ENCODE measurements at regions not wholly inside any gene's neighbourhood (a gene's known extent, or its start where the extent isn't known, plus 50 kb on each side); places are given as distances from the start of the nearest gene placed in this dataset.

DNA sequence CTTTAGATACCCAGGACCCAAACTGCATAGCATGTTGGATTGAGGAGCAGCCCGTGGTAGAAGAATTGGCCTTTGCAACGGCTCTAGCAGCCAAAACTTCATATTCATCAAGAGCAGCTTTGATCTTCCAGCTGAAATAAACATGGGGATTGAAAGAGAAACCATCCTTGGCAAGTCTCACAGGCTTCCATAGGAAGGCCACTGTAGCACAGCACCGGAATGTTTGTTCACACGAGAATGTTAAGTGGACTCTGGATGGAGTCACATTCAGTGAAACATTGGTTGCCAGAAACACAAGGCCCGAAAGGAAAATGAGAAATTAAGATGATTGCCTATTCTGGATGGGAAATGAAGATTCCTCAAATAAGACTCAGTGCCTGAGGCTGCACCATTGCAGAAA is 97.4 kb downstream of the RAB18 start:
- TF ChIP-seq, protein P1, sequence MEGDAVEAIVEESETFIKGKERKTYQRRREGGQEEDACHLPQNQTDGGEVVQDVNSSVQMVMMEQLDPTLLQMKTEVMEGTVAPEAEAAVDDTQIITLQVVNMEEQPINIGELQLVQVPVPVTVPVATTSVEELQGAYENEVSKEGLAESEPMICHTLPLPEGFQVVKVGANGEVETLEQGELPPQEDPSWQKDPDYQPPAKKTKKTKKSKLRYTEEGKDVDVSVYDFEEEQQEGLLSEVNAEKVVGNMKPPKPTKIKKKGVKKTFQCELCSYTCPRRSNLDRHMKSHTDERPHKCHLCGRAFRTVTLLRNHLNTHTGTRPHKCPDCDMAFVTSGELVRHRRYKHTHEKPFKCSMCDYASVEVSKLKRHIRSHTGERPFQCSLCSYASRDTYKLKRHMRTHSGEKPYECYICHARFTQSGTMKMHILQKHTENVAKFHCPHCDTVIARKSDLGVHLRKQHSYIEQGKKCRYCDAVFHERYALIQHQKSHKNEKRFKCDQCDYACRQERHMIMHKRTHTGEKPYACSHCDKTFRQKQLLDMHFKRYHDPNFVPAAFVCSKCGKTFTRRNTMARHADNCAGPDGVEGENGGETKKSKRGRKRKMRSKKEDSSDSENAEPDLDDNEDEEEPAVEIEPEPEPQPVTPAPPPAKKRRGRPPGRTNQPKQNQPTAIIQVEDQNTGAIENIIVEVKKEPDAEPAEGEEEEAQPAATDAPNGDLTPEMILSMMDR (IDR thresholded peaks at IDR 0.05): no peak
- no peak for TF ChIP-seq POLR2A (IDR thresholded peaks at IDR 0.05)

Measured in heart left ventricle (tissue), 13 donors.